Fibroblast of lung (primary cell): ENCODE measurements at regions not wholly inside any gene's neighbourhood (a gene's known extent, or its start where the extent isn't known, plus 50 kb on each side); places are given as distances from the start of the nearest gene placed in this dataset.

Experiments
- DNase-seq, 2 donors: peaks; one replicate each; pipeline versions ENCODE4 v3.0.0 to v3.0.0-alpha.2; 2010; ENCODE audit warnings: low read depth in 2 of 2
- H2AFZ ChIP-seq: 2 replicates; pipeline ENCODE4 v1.5.1; 2012; ENCODE audit warnings: low read length, control low read depth, inconsistent platforms
- H3K27ac ChIP-seq: 2 replicates; pipeline ENCODE4 v1.5.1; 2011; ENCODE audit warnings: low read length, control low read depth; ENCODE audit not compliant: insufficient read depth
- H3K27me3 ChIP-seq: 2 replicates; pipeline ENCODE4 v1.5.1; 2011; ENCODE audit warnings: mild to moderate bottlenecking, low read length; ENCODE audit not compliant: control insufficient read depth, insufficient read depth
- H3K36me3 ChIP-seq: 2 replicates; pipeline ENCODE4 v1.5.1; 2011; ENCODE audit warnings: low read length; ENCODE audit not compliant: control insufficient read depth, insufficient read depth
- H3K4me1 ChIP-seq: 2 replicates; pipeline ENCODE4 v1.5.1; 2011; ENCODE audit warnings: low read length; ENCODE audit not compliant: control insufficient read depth, insufficient read depth; ENCODE audit errors: extremely low read depth
- H3K4me2 ChIP-seq: 2 replicates; pipeline ENCODE4 v1.5.1; 2011; ENCODE audit warnings: low read length, control low read depth; ENCODE audit not compliant: insufficient read depth; ENCODE audit errors: extremely low read depth
- H3K4me3 ChIP-seq, 4 experiments: fragments of 200-600 bp in 1 of 4; sonication (generic) in 1 of 4; replicated peaks in 1 of 4; 2 replicates each; pipeline ENCODE4 v1.5.1; 2011 to 2016; ENCODE audit warnings: low read length in 4 of 4, low read depth in 3 of 4, mild to moderate bottlenecking in 3 of 4, control low read depth in 2 of 4, inconsistent platforms in 1 of 4, mixed read lengths in 1 of 4; ENCODE audit not compliant: insufficient read depth in 1 of 4; ENCODE audit errors: control extremely low read depth in 1 of 4
- H3K79me2 ChIP-seq: 2 replicates; pipeline ENCODE4 v1.5.1; 2012; ENCODE audit warnings: mild to moderate bottlenecking, low read length, inconsistent platforms; ENCODE audit not compliant: control insufficient read depth, insufficient read depth
- H3K9ac ChIP-seq: 2 replicates; pipeline ENCODE4 v1.5.1; 2011; ENCODE audit warnings: mild to moderate bottlenecking, low read length, control low read depth; ENCODE audit not compliant: insufficient read depth
- H3K9me3 ChIP-seq: 2 replicates; pipeline ENCODE4 v1.5.1; 2012; ENCODE audit warnings: low read depth, low read length; ENCODE audit not compliant: control insufficient read depth, insufficient read depth
- H4K20me1 ChIP-seq: 2 replicates; pipeline ENCODE4 v1.5.1; 2011; ENCODE audit warnings: low read length; ENCODE audit not compliant: control insufficient read depth, insufficient read depth; ENCODE audit errors: extremely low read depth
- CTCF ChIP-seq, 2 donors: IDR thresholded peaks in 1 of 2; conservative IDR thresholded peaks in 1 of 2; 1 replicate in 1 of 2; 2 replicates in 1 of 2; pipeline ENCODE4 v1.5.1; 2011 to 2012; ENCODE audit warnings: low read length in 2 of 2, control low read depth in 1 of 2, inconsistent platforms in 1 of 2, low read depth in 1 of 2, mild to moderate bottlenecking in 1 of 2
- EZH2 ChIP-seq: IDR thresholded peaks from 2 replicates; pipeline ENCODE4 v1.5.1; 2012; ENCODE audit warnings: low read length, control low read depth, mild to moderate bottlenecking; ENCODE audit errors: missing control alignments

GRCh38 chr13:109368230-109368629, 418.2 kb downstream of the IRS2 start:
- no peak overlapping the region for H3K27ac ChIP-seq
- TF ChIP-seq CTCF (conservative IDR thresholded peaks at IDR 0.05 in 1 of 2, IDR thresholded peaks at IDR 0.05 in 1 of 2; ENCODE audit: low read depth in 1 of 2, low read length in 2 of 2) (no peak), EZH2 (no peak)
- H4K20me1 ChIP-seq = no peaks in the 10 kb centered on the region
- H3K9me3 ChIP-seq = no peaks in the 10 kb centered on the region
- H3K4me2 ChIP-seq = no peak overlapping the region
- no peak overlapping the region for H3K4me3 ChIP-seq
- H2AFZ ChIP-seq = no peak overlapping the region
- H3K36me3 ChIP-seq = no peaks in the 10 kb centered on the region
- DNase-seq = no peak
- H3K79me2 ChIP-seq = no peaks in the 10 kb centered on the region
- no peak overlapping the region for H3K9ac ChIP-seq
- H3K27me3 ChIP-seq = no peaks in the 10 kb centered on the region
- H3K4me1 ChIP-seq = no peaks in the 10 kb centered on the region

DNA sequence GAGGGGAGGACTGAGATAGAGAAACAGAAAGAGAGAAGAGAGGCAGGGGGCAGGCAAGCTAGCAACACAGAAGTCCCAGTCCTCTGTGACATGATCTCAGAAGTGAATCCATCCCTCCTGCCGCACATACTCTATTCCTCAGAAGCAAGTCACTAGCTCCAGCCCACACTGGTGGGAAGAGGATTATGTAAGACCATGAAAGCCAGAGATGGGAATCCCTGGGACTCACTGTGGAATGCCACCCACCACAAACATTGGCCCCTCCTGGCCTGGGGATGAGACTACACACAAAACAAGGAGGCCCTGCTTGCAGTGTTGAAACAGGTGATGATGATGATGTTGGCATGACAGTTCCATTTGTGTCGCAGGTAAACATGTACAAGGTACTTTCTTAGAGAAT, 419.9 kb downstream of the IRS2 start:
- no peak overlapping the region for H3K9ac ChIP-seq
- no peaks in the 10 kb centered on the region for H3K36me3 ChIP-seq
- TF ChIP-seq EZH2 (no peak), CTCF (conservative IDR thresholded peaks at IDR 0.05 in 1 of 2, IDR thresholded peaks at IDR 0.05 in 1 of 2; ENCODE audit: low read depth in 1 of 2, low read length in 2 of 2) (no peak)
- no peak for DNase-seq
- H3K9me3 ChIP-seq = no peaks in the 10 kb centered on the region
- H3K4me1 ChIP-seq = no peaks in the 10 kb centered on the region
- H3K79me2 ChIP-seq = no peaks in the 10 kb centered on the region
- H3K4me2 ChIP-seq = no peak overlapping the region
- no peaks in the 10 kb centered on the region for H3K27me3 ChIP-seq
- no peak overlapping the region for H3K4me3 ChIP-seq
- H2AFZ ChIP-seq = no peak overlapping the region
- no peak overlapping the region for H3K27ac ChIP-seq
- no peaks in the 10 kb centered on the region for H4K20me1 ChIP-seq

DNA sequence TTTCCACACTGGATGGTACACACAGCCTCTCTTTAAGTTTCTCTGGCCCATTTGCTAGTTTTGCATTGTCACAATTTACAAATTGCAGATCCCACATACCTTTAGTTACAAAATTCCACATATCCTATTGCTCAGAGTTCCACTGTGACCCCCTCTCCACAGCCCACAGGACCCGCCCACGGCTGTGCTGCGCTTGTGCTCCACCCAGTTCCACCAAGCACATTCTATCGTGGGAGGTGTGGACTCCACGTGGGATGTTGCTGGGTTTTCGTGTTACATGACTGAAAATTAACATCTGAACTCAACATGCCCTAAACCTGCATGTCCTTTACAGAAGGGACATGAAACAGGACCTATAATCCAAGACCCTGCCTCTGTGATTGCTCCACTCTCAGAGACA, 423.0 kb downstream of the IRS2 start:
- no peaks in the 10 kb centered on the region for H3K9me3 ChIP-seq
- no peaks in the 10 kb centered on the region for H3K4me1 ChIP-seq
- H3K9ac ChIP-seq = no peak overlapping the region
- no peak overlapping the region for H3K4me2 ChIP-seq
- H2AFZ ChIP-seq = no peak overlapping the region
- no peaks in the 10 kb centered on the region for H3K36me3 ChIP-seq
- H4K20me1 ChIP-seq = no peaks in the 10 kb centered on the region
- H3K79me2 ChIP-seq = no peaks in the 10 kb centered on the region
- TF ChIP-seq CTCF (conservative IDR thresholded peaks at IDR 0.05 in 1 of 2, IDR thresholded peaks at IDR 0.05 in 1 of 2; ENCODE audit: low read depth in 1 of 2, low read length in 2 of 2) (no peak), EZH2 (no peak)
- no peaks in the 10 kb centered on the region for H3K27me3 ChIP-seq
- no peak for DNase-seq
- no peak overlapping the region for H3K27ac ChIP-seq
- no peak overlapping the region for H3K4me3 ChIP-seq
